GM12878 (cell line): ENCODE measurements at regions not wholly inside any gene's neighbourhood (a gene's known extent, or its start where the extent isn't known, plus 50 kb on each side); places are given as distances from the start of the nearest gene placed in this dataset.

Source experiments
- ATAC-seq: fragments of 200-7000 bp; cut with Tn5 transposase; 3 replicates; pipeline ENCODE4 v1.9.1; 2020; ENCODE audit warnings: mild to moderate bottlenecking, moderate library complexity
- BruUV-seq: library from RNA; stranded (reverse); fragments of 400-500 nt; replicated peaks from 2 replicates; lab custom pipeline; 2021; lab: Mats Ljungman, UMichigan
- CTCF ChIA-PET: fragments of 300-600 bp; sonication (Branson Sonifier 250); formaldehyde crosslinking; extraction: SDS; loops from one replicate; lab custom pipeline; 2021; ENCODE audit warnings: inconsistent platforms; lab: Yijun Ruan, JAX
- POLR2A ChIA-PET: fragments of 350-600 bp; formaldehyde crosslinking; extraction: SDS; loops from one replicate; lab custom pipeline; 2021; ENCODE audit warnings: inconsistent platforms; lab: Charles Lee
- RAD21 ChIA-PET: fragments of 300-600 bp; sonication (Branson Sonifier 250); formaldehyde crosslinking; loops from one replicate; lab custom pipeline; 2023; ENCODE audit warnings: antibody characterized with exemption; ENCODE audit not compliant: unreplicated experiment; lab: Charles Lee
- SMC1A ChIA-PET: fragments of 300-600 bp; sonication (Branson Sonifier 250); formaldehyde crosslinking; loops from one replicate; lab custom pipeline; 2023; ENCODE audit not compliant: unreplicated experiment, uncharacterized antibody; lab: Charles Lee
- DNase-seq: peaks from one replicate; pipeline ENCODE4 v3.0.0-alpha.2; 2011; ENCODE audit warnings: low read depth, low spot score
- FAIRE-seq: peaks from 3 replicates; lab custom pipeline; 2011; peaks lifted over from hg19 to GRCh38; lab: Jason Lieb, UNC
- H2AFZ ChIP-seq: 2 replicates; pipeline ENCODE4 v1.6.0; 2011; ENCODE audit warnings: low read depth, low read length, control low read depth; ENCODE audit not compliant: control insufficient read depth
- H3K27ac ChIP-seq: 2 replicates; pipeline ENCODE4 v1.5.1; 2011; ENCODE audit warnings: control low read depth; ENCODE audit not compliant: control insufficient read depth, insufficient read depth
- H3K27me3 ChIP-seq, 2 experiments: replicated peaks in 1 of 2; 2 replicates each; pipeline versions ENCODE4 v1.6.0 to v1.6.1; 2011; ENCODE audit warnings: low read length in 1 of 2; ENCODE audit not compliant: control insufficient read depth in 2 of 2, insufficient read depth in 2 of 2
- H3K36me3 ChIP-seq, 2 experiments: 2 replicates each; pipeline ENCODE4 v1.5.1; 2011; ENCODE audit warnings: low read length in 1 of 2; ENCODE audit not compliant: control insufficient read depth in 2 of 2, insufficient read depth in 2 of 2
- H3K4me1 ChIP-seq: 2 replicates; pipeline ENCODE4 v1.6.1; 2011; ENCODE audit warnings: mild to moderate bottlenecking, low read length, moderate library complexity, mixed read lengths; ENCODE audit not compliant: control insufficient read depth, insufficient read depth
- H3K4me2 ChIP-seq: 2 replicates; pipeline ENCODE4 v1.6.0; 2011; ENCODE audit warnings: control low read depth; ENCODE audit not compliant: control insufficient read depth, insufficient read depth
- H3K4me3 ChIP-seq: fragments of 200-600 bp; sonication (generic); 2 replicates; pipeline ENCODE4 v1.5.1; 2016
- H3K79me2 ChIP-seq: 2 replicates; pipeline ENCODE4 v1.6.0; 2011; ENCODE audit warnings: low read length; ENCODE audit not compliant: control insufficient read depth, insufficient read depth
- H3K9ac ChIP-seq: 2 replicates; pipeline ENCODE4 v1.8.0; 2011; ENCODE audit warnings: low read length, control low read depth, mixed read lengths; ENCODE audit not compliant: control insufficient read depth, insufficient read depth
- H3K9me3 ChIP-seq: replicated peaks from 3 replicates; pipeline ENCODE4 v1.5.1; 2011; ENCODE audit warnings: mild to moderate bottlenecking, low read length; ENCODE audit not compliant: control insufficient read depth, insufficient read depth
- H4K20me1 ChIP-seq: 2 replicates; pipeline ENCODE4 v1.6.0; 2011; ENCODE audit not compliant: control insufficient read depth, insufficient read depth
- CREM ChIP-seq: IDR thresholded peaks from 2 replicates; pipeline ENCODE4 v1.6.1; 2014; ENCODE audit warnings: antibody characterized with exemption, low read depth
- DPF2 ChIP-seq: fragments of 450-650 bp; IDR thresholded peaks from 2 replicates; pipeline ENCODE4 v1.6.1; 2017; ENCODE audit warnings: mild to moderate bottlenecking
- EGR1 ChIP-seq, 2 experiments: IDR thresholded peaks; 1 replicate in 1 of 2; 2 replicates in 1 of 2; pipeline ENCODE4 v1.6.1; 2011 to 2012; ENCODE audit warnings: low read depth in 2 of 2, low read length in 2 of 2, borderline replicate concordance in 1 of 2, mild to moderate bottlenecking in 1 of 2, moderate library complexity in 1 of 2
- EP300 ChIP-seq, 2 experiments: fragments of 150-350 bp in 1 of 2; IDR thresholded peaks; 2 replicates each; pipeline ENCODE4 v1.6.1; 2011 to 2012; ENCODE audit warnings: low read depth in 2 of 2, low read length in 2 of 2, borderline replicate concordance in 1 of 2, improper control_type of control experiment in 1 of 2, inconsistent platforms in 1 of 2; ENCODE audit not compliant: control insufficient read depth in 1 of 2
- KDM1A ChIP-seq: fragments of 200-600 bp; sonication (generic); IDR thresholded peaks from 2 replicates; pipeline ENCODE4 v1.6.1; 2016; ENCODE audit warnings: borderline replicate concordance
- NR2C1 ChIP-seq: fragments of 450-650 bp; IDR thresholded peaks from 2 replicates; pipeline ENCODE4 v1.6.1; 2017; ENCODE audit warnings: antibody characterized with exemption, mild to moderate bottlenecking, moderate library complexity
- SUZ12 ChIP-seq: fragments of 200-600 bp; sonication (generic); IDR thresholded peaks from one replicate; pipeline ENCODE4 v1.6.1; 2018; ENCODE audit warnings: antibody characterized with exemption, mild to moderate bottlenecking; ENCODE audit not compliant: unreplicated experiment
- ZNF622 ChIP-seq: fragments of 450-650 bp; IDR thresholded peaks from 2 replicates; pipeline ENCODE4 v1.6.1; 2017; ENCODE audit warnings: mild to moderate bottlenecking, inconsistent platforms
- WGBS: methylation state at CpG from one replicate; pipeline ENCODE4 v1.1.6; 2016; ENCODE audit warnings: low lambda C conversion rate; ENCODE audit not compliant: insufficient replicate concordance, insufficient coverage; ENCODE audit errors: missing lambda C conversion rate; 5-methylcytosine and 5-hydroxymethylcytosine counted together
- in situ Hi-C: fragments of 300-500 bp; cut with MboI; formaldehyde crosslinking; loops from 9 replicates; pipeline ENCODE4 v1.14.3; 2018; ENCODE audit warnings: mixed read lengths
- intact Hi-C: fragments of 100-400 bp; cut with micrococcal nuclease; formaldehyde crosslinking; loops from one replicate; pipeline ENCODE4 v1.14.2; 2022; ENCODE audit not compliant: unreplicated experiment
- TF ChIP-seq, protein P1 (sequence below): fragments of 450-650 bp; IDR thresholded peaks from 2 replicates; pipeline ENCODE4 v1.6.1; 2018; ENCODE audit warnings: mild to moderate bottlenecking, low read depth, moderate library complexity; ENCODE audit not compliant: partially characterized antibody

DNA sequence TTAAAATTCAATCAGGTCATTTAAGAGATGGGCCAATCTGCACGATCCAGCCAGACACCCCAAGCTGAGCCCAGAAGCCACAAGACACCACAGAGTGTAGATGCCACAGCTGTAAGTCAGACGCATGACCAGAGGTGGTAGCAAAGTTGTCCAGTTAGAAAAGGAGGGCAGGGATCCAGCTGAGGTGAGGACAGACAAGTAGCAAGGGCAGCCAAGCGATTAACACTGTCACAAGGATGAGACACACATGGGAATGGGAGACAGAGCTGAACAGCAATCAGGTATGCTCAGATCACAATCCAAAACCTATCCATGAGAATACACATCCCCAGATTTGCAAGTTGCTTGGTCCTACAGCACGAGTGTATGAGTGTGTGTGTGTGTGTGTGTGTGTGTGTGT is 143.4 kb upstream of the STK17B start:
- Histone ChIP-seq H3K36me3 (peaks cover 10 to 16% of the 10 kb centered on the region in 2 experiments), H3K4me3 (no peak overlapping the region), H3K27ac (no peak overlapping the region), H3K4me1 (no peaks in the 10 kb centered on the region), H3K27me3 (no peaks in the 10 kb centered on the region), H3K79me2 (no peaks in the 10 kb centered on the region), H4K20me1 (no peaks in the 10 kb centered on the region), H3K9me3 (no peaks in the 10 kb centered on the region), H2AFZ (no peak overlapping the region), H3K9ac (no peak overlapping the region), H3K4me2 (no peak overlapping the region)
- no TSS peak for BruUV-seq
- ChIA-PET SMC1A (interaction anchor here (2.1 kb wide), 1 partner anchor 8 kb away, joined by 7 read pairs; no protein-coding TSS in a partner anchor), RAD21 (interaction anchor here (3.3 kb wide), 1 partner anchor 139 kb away, joined by 12 read pairs; no protein-coding TSS in a partner anchor), CTCF (interaction anchor here (0.8 to 1.6 kb wide), 2 partner anchors 17 to 21 kb away, joined by 3 to 4 read pairs; no protein-coding TSS in a partner anchor), POLR2A (no interaction called here)
- no peak for ATAC-seq
- no peak for FAIRE-seq
- WGBS, result 39% methylated on average over 4 of the region's 4 CpGs
- TF ChIP-seq DPF2 (no peak), EP300 (IDR thresholded peaks at IDR 0.05; ENCODE audit: borderline replicate concordance in 1 of 2, control insufficient read depth in 1 of 2, low read depth in 2 of 2, low read length in 2 of 2) (no peak), EGR1 (IDR thresholded peaks at IDR 0.05; ENCODE audit: borderline replicate concordance in 1 of 2, low read depth in 2 of 2, low read length in 2 of 2) (no peak), SUZ12 (no peak), NR2C1 (no peak), ZNF622 (no peak), KDM1A (no peak), CREM (no peak)
- TF ChIP-seq, protein P1, sequence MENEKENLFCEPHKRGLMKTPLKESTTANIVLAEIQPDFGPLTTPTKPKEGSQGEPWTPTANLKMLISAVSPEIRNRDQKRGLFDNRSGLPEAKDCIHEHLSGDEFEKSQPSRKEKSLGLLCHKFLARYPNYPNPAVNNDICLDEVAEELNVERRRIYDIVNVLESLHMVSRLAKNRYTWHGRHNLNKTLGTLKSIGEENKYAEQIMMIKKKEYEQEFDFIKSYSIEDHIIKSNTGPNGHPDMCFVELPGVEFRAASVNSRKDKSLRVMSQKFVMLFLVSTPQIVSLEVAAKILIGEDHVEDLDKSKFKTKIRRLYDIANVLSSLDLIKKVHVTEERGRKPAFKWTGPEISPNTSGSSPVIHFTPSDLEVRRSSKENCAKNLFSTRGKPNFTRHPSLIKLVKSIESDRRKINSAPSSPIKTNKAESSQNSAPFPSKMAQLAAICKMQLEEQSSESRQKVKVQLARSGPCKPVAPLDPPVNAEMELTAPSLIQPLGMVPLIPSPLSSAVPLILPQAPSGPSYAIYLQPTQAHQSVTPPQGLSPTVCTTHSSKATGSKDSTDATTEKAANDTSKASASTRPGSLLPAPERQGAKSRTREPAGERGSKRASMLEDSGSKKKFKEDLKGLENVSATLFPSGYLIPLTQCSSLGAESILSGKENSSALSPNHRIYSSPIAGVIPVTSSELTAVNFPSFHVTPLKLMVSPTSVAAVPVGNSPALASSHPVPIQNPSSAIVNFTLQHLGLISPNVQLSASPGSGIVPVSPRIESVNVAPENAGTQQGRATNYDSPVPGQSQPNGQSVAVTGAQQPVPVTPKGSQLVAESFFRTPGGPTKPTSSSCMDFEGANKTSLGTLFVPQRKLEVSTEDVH, result no peak
- DNase-seq, result no peak
- intact Hi-C loops (no loop called here), in situ Hi-C loops (no loop called here)
